ENCODE measurements at regions not wholly inside any gene's neighbourhood (a gene's known extent, or its start where the extent isn't known, plus 50 kb on each side); places are given as distances from the start of the nearest gene placed in this dataset.
A peak's percentile ranks its signal among the peaks of the same experiment; 100 is the strongest.

GRCh38 chr9:86714999-86715398 is 232.3 kb downstream of the GAS1 start:
- no peak overlapping the region for H3K4me3 ChIP-seq
- peak overlapping the region in 1 of 21 experiments; percentile 58 for H3K27ac ChIP-seq

GRCh38 chr9:86713970-86714369 is 233.3 kb downstream of the GAS1 start:
- Histone ChIP-seq H3K4me3 (no peak overlapping the region), H3K27ac (peak overlapping the region in 2 of 21 experiments; percentile 35 to 58)

GRCh38 chr9:86713470-86713869 is 233.8 kb downstream of the GAS1 start:
- Histone ChIP-seq H3K4me3 (no peak overlapping the region), H3K27ac (peak overlapping the region in 2 of 21 experiments; percentile 25 to 35)

GRCh38 chr9:86708918-86709835 is 238.1 kb downstream of the GAS1 start:
- Histone ChIP-seq H3K4me3 (no peak overlapping the region), H3K27ac (no peak overlapping the region)

- no peak overlapping the region for H3K4me3 ChIP-seq
- no peak overlapping the region for H3K27ac ChIP-seq
Measured at GRCh38 chr9:86707932-86708510, 239.3 kb downstream of the GAS1 start.

- Histone ChIP-seq H3K4me3 (no peak overlapping the region), H3K27ac (no peak overlapping the region)
Measured at GRCh38 chr9:86706391-86706790, 240.9 kb downstream of the GAS1 start.

- H3K27ac ChIP-seq: no peak overlapping the region
- no peak overlapping the region for H3K4me3 ChIP-seq
Measured at GRCh38 chr9:86705490-86705889, 241.8 kb downstream of the GAS1 start.

- H3K4me3 ChIP-seq: no peak overlapping the region
- H3K27ac ChIP-seq: no peak overlapping the region
Measured at GRCh38 chr9:86703346-86703745, 244.0 kb downstream of the GAS1 start.

GRCh38 chr9:86700629-86701028 is 246.7 kb downstream of the GAS1 start:
- no peak overlapping the region for H3K4me3 ChIP-seq
- peak overlapping the region in 13 of 21 experiments; percentile 10 to 73 (median 51) for H3K27ac ChIP-seq

- H3K27ac ChIP-seq: peak overlapping the region in 6 of 21 experiments; percentile 5 to 62 (median 38)
- no peak overlapping the region for H3K4me3 ChIP-seq
Measured at GRCh38 chr9:86697999-86698398, 249.3 kb downstream of the GAS1 start.

GRCh38 chr9:86697213-86697612 is 250.1 kb downstream of the GAS1 start:
- peak overlapping the region in 4 of 21 experiments; percentile 5 to 62 (median 37) for H3K27ac ChIP-seq
- no peak overlapping the region for H3K4me3 ChIP-seq

GRCh38 chr9:86695910-86696424 is 251.3 kb downstream of the GAS1 start:
- Histone ChIP-seq H3K27ac (peak overlapping the region in 6 of 21 experiments; percentile 5 to 53 (median 21)), H3K4me3 (no peak overlapping the region)

- H3K4me3 ChIP-seq: no peak overlapping the region
- H3K27ac ChIP-seq: no peak overlapping the region
Measured at GRCh38 chr9:86690034-86690433, 257.3 kb downstream of the GAS1 start.

GRCh38 chr9:86687788-86688187 is 259.5 kb downstream of the GAS1 start:
- no peak overlapping the region for H3K27ac ChIP-seq
- H3K4me3 ChIP-seq: no peak overlapping the region

GRCh38 chr9:86685556-86685955 is 261.8 kb downstream of the GAS1 start:
- no peak overlapping the region for H3K27ac ChIP-seq
- no peak overlapping the region for H3K4me3 ChIP-seq

- Histone ChIP-seq H3K4me3 (no peak overlapping the region), H3K27ac (no peak overlapping the region)
Measured at GRCh38 chr9:86684148-86684547, 263.2 kb downstream of the GAS1 start.

- H3K27ac ChIP-seq: no peak overlapping the region
- H3K4me3 ChIP-seq: no peak overlapping the region
Measured at GRCh38 chr9:86682240-86682639, 265.1 kb downstream of the GAS1 start.

- Histone ChIP-seq H3K27ac (no peak overlapping the region), H3K4me3 (no peak overlapping the region)
Measured at GRCh38 chr9:86679909-86680308, 267.4 kb downstream of the GAS1 start.

- Histone ChIP-seq H3K27ac (no peak overlapping the region), H3K4me3 (no peak overlapping the region)
Measured at GRCh38 chr9:86676396-86676795, 270.9 kb downstream of the GAS1 start.

- Histone ChIP-seq H3K27ac (no peak overlapping the region), H3K4me3 (no peak overlapping the region)
Measured at GRCh38 chr9:86675805-86676204, 271.5 kb downstream of the GAS1 start.

GRCh38 chr9:86674487-86674886 is 272.8 kb downstream of the GAS1 start:
- H3K4me3 ChIP-seq: no peak overlapping the region
- H3K27ac ChIP-seq: no peak overlapping the region

Measured in skin epidermis (tissue), 12 donors.